ENCODE measurements at regions not wholly inside any gene's neighbourhood (a gene's known extent, or its start where the extent isn't known, plus 50 kb on each side); places are given as distances from the start of the nearest gene placed in this dataset.

DNA sequence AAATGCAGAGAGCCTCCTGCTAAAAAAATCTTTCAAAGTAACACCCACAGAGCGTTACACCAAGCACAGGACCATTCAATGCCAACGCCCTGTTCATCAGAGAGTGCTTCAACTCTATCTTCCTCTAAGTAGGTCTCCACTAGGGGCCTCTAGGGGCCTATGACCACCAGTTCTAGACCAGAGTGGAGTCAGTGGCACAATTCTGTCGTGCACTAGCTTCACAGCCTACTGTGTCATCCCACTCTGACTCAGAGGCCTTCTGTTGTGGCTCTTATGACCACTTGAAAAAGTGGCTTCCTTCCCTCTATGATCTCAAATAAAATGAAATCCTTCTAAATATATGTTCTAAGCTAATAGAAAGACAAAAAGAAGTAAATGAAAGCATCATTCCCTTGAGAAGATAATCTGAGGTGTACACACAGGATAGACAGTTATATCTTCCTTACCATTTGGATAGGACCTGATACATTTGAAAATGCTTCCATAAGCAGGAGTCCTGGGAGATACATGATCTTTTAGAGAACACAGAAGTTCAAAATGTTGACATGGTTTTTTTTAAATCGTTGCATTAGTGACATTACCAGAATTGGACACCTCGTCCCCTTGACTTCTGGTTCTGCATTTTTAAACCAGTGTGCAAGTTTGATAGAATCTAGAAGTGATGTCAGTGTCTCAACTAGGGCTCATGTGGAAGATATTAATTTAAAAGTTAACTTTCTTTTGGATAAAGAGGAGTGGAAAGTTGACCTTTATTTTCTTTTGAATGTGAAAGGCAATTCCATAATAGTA lies 151.9 kb downstream of the SH3BGRL2 start:
- TF ChIP-seq EZH2 (IDR thresholded peaks at IDR 0.05; ENCODE audit: borderline replicate concordance, low read depth, low read length, severe bottlenecking) (no peak), POLR2A (IDR thresholded peaks at IDR 0.05; ENCODE audit: low read depth, low read length) (no peak)
- TF ChIP-seq, protein P1, sequence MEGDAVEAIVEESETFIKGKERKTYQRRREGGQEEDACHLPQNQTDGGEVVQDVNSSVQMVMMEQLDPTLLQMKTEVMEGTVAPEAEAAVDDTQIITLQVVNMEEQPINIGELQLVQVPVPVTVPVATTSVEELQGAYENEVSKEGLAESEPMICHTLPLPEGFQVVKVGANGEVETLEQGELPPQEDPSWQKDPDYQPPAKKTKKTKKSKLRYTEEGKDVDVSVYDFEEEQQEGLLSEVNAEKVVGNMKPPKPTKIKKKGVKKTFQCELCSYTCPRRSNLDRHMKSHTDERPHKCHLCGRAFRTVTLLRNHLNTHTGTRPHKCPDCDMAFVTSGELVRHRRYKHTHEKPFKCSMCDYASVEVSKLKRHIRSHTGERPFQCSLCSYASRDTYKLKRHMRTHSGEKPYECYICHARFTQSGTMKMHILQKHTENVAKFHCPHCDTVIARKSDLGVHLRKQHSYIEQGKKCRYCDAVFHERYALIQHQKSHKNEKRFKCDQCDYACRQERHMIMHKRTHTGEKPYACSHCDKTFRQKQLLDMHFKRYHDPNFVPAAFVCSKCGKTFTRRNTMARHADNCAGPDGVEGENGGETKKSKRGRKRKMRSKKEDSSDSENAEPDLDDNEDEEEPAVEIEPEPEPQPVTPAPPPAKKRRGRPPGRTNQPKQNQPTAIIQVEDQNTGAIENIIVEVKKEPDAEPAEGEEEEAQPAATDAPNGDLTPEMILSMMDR (IDR thresholded peaks at IDR 0.05; ENCODE audit: extremely low read depth in 1 of 2, insufficient read depth in 1 of 2, low read depth in 1 of 2, low read length in 2 of 2): no peak
- TF ChIP-seq, protein P2, sequence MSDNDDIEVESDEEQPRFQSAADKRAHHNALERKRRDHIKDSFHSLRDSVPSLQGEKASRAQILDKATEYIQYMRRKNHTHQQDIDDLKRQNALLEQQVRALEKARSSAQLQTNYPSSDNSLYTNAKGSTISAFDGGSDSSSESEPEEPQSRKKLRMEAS (IDR thresholded peaks at IDR 0.05; ENCODE audit: insufficient read depth, insufficient read length): no peak

Data from endothelial cell of umbilical vein (primary cell).